IgD-negative memory B cell (primary cell): ENCODE measurements at regions not wholly inside any gene's neighbourhood (a gene's known extent, or its start where the extent isn't known, plus 50 kb on each side); places are given as distances from the start of the nearest gene placed in this dataset.

Experiments used
- H3K27ac Mint-ChIP-seq, 3 donors: one replicate each; pipeline ENCODE4 v1.8.0; 2020 to 2022; ENCODE audit warnings: mild to moderate bottlenecking in 3 of 3, mixed read lengths in 3 of 3, moderate library complexity in 1 of 3
- H3K27me3 Mint-ChIP-seq: one replicate; pipeline ENCODE4 v1.8.0; 2021; ENCODE audit warnings: mixed read lengths
- H3K36me3 Mint-ChIP-seq: one replicate; pipeline ENCODE4 v1.8.0; 2020; ENCODE audit warnings: mild to moderate bottlenecking, mixed read lengths
- H3K4me1 Mint-ChIP-seq, 3 donors: one replicate each; pipeline ENCODE4 v1.8.0; 2020 to 2022; ENCODE audit warnings: mixed read lengths in 3 of 3, mild to moderate bottlenecking in 1 of 3
- H3K4me3 Mint-ChIP-seq, 4 donors: one replicate each; pipeline ENCODE4 v1.8.0; 2020 to 2022; ENCODE audit warnings: mild to moderate bottlenecking in 4 of 4, mixed read lengths in 4 of 4, moderate library complexity in 3 of 4
- H3K9me3 Mint-ChIP-seq, 3 donors: one replicate each; pipeline ENCODE4 v1.8.0; 2020 to 2021; ENCODE audit warnings: mixed read lengths in 3 of 3, mild to moderate bottlenecking in 1 of 3

DNA sequence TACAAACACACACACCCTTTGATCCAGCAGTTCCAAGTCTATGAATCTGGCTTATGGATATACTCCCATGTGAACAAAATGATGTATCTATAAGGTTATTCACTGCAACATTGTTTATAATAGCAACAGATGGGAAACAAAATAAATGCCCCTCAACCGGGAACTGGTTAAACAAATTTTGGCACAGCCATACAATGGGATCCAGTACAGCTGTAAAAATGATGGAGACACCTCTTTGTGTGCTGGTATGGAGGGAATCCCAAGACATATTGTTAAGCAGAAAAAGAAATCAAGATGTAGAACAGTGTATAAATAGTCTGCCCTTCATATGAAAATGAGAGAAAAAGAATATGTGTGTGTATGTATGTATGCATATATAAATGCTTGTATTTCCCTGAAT, 155.5 kb downstream of the SNX10 start:
- Mint-ChIP-seq H3K27ac (no peak overlapping the region), H3K27me3 (peaks cover 12% of the 10 kb centered on the region), H3K36me3 (peaks cover 5% of the 10 kb centered on the region), H3K4me1 (peaks cover 0 to 3% (median 0%) of the 10 kb centered on the region in 3 donors), H3K9me3 (no peaks in the 10 kb centered on the region), H3K4me3 (no peak overlapping the region)

DNA sequence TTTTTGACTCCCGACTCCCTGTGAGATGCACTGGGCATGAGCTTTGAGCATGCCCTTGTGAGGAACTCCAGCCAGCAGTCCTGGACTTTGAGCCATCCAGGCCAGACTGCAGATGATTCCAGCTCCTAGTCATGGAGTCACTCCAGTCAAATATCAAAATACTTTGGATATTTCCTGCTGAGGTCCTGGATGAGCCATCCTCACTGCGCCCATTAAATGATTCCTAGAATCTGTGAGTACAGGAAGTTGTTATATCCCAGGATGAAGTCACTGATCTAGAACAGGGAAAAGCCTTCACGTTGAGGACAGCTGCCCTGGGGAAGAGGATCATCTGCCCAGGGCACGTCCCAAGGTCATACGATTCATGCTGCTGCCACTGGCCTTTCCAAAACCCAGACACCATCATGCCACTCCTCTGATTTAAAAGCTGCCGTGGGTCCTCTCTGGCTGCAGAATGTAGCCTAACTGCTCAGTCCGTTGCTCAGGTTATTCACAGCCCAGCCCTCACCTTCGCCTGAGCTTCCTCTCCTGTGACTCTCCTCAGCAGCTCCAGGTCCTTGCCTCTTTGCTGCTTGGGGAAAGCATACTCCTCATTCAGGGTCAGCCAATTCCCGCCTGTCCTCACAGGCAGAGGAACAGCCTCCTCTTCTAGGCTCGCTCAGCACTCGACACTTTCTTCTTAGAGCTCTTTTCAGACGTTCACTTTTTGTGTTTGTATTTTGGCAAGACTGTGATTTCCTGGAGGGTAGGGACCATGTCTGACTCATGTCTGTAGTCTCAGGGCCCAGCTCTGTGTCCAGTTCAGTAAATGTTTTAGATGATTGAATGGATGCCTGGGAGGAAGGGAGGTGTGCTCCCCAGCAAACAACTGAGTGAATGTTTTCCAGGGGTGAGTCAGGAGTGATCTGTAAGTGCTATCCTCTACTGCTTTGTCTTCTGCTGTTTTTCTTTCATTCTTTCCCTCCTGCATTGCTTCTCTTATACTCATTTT, 157.8 kb downstream of the SNX10 start:
- Mint-ChIP-seq H3K4me3 (no peak overlapping the region), H3K9me3 (no peaks in the 10 kb centered on the region), H3K27ac (no peak overlapping the region), H3K4me1 (peaks cover 0 to 3% (median 0%) of the 10 kb centered on the region in 3 donors), H3K36me3 (peaks cover 5% of the 10 kb centered on the region), H3K27me3 (peaks cover 11% of the 10 kb centered on the region)

DNA sequence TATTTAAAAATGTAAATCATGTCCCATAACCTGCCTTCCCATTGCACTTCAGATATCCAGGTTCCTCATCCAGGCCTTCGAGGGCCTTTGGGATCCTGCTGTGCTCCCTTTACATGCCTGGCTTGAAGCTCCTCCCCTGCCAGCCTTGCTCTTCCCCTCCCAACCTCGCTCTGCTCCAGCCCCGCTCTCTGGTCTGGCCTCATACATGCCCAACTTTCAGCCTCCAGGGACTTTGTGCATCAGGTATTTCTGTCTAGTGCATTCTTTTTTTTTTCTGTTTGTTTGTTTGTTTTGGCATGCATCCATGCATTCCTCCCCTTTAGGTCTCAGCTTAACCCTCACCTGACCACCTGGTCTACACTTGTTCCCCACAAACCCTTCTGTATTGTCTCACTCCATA, 160.3 kb downstream of the SNX10 start:
- H3K9me3 Mint-ChIP-seq: no peaks in the 10 kb centered on the region
- H3K36me3 Mint-ChIP-seq: peaks cover 5% of the 10 kb centered on the region
- peaks cover 0 to 3% (median 0%) of the 10 kb centered on the region in 3 donors for H3K4me1 Mint-ChIP-seq
- H3K27me3 Mint-ChIP-seq: peaks cover 6% of the 10 kb centered on the region
- no peak overlapping the region for H3K27ac Mint-ChIP-seq
- no peak overlapping the region for H3K4me3 Mint-ChIP-seq

DNA sequence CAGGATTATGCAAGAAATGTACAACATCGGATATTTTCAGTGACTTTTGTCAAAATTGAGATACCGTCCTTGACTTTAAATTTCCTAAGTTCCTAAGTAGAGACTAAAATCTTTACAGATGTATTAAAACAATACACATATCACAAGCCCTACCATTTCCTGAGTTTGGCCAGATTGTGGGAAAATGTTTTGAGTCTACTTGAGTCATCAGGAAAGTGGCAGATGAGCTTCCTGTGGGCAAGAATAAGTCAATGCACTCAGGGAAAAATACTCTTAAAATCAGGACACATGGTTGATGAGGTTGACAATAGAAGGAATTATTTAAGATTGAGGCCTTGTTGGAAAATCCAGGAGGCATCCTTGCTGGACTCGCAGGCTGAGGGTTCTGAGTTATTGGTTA, 162.5 kb downstream of the SNX10 start:
- no peaks in the 10 kb centered on the region for H3K27me3 Mint-ChIP-seq
- no peaks in the 10 kb centered on the region for H3K4me1 Mint-ChIP-seq
- peaks cover 3% of the 10 kb centered on the region for H3K36me3 Mint-ChIP-seq
- no peak overlapping the region for H3K27ac Mint-ChIP-seq
- H3K9me3 Mint-ChIP-seq: no peaks in the 10 kb centered on the region
- H3K4me3 Mint-ChIP-seq: no peak overlapping the region

- peaks cover 2% of the 10 kb centered on the region for H3K27me3 Mint-ChIP-seq
- H3K4me3 Mint-ChIP-seq: no peak overlapping the region
- no peaks in the 10 kb centered on the region for H3K9me3 Mint-ChIP-seq
- H3K4me1 Mint-ChIP-seq: no peaks in the 10 kb centered on the region
- no peaks in the 10 kb centered on the region for H3K36me3 Mint-ChIP-seq
- H3K27ac Mint-ChIP-seq: no peak overlapping the region
Measured at GRCh38 chr7:26457696-26458327, 166.2 kb downstream of the SNX10 start.

DNA sequence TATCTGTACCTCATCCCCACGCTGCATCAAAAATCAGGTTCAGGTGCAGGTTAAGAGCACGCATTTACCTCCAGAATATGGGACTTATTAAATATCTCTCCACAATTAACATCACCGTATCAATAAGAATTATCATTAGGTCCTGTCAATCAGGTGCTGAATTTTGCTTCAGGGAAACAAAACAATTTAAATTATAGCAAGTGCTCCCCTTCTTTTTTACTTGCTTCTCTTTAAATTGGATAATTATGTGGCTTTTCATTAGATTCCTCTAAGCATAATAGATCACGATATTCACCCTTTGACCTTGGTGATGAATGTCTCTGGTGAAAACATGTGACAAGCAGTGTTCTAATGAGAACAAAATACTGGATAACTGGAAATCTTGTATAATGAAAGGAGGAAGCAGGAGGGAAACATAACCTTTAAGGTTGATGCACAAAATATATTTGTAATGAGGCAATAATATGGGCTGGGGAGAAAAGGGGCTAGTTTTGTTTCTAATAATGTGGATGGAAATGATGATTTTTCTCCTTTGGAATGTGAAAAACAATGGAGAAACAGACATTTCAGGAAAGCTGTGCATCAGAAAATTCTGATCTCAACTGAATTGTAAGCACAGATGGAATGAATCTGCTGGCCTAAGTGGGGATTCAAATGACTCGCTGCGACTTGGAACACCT, 166.9 kb downstream of the SNX10 start:
- Mint-ChIP-seq H3K27ac (no peak overlapping the region), H3K4me1 (peaks cover 0 to 5% (median 1%) of the 10 kb centered on the region in 3 donors), H3K9me3 (no peaks in the 10 kb centered on the region), H3K36me3 (no peaks in the 10 kb centered on the region), H3K4me3 (no peak overlapping the region), H3K27me3 (peaks cover 2% of the 10 kb centered on the region)

DNA sequence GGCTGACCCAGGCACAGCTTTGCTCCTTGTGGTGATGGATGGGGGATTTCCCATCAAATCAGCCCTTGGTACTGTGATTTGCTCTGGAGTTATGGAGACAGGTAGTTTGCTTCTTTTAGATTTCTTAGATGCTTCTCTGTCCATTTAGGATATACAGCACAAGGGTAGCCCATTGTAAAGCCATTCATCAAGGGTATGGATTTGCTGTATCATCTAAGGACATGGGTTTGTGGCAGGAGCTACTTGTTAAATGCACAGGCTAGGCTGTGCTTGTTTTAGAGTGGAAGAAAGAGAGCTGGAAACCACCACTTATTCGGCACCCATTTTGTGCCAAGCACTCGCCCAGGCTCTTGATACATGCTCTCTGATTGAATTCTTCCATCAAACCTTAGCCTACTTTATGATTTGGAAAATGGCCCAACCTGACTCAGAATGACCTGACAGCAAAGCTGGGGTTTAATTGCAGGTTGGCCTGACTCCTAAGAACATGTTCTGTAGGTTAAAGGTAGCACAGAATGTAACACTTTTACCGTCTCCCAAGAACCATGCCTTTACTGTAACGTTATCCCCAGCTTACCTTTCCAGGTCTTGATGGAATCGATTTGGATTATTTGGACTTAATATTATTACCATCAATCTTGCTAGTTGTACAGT, 168.0 kb downstream of the SNX10 start:
- peaks cover 0 to 10% (median 5%) of the 10 kb centered on the region in 3 donors for H3K4me1 Mint-ChIP-seq
- no peak overlapping the region for H3K4me3 Mint-ChIP-seq
- no peak overlapping the region for H3K27ac Mint-ChIP-seq
- no peaks in the 10 kb centered on the region for H3K36me3 Mint-ChIP-seq
- H3K27me3 Mint-ChIP-seq: peaks cover 2% of the 10 kb centered on the region
- no peaks in the 10 kb centered on the region for H3K9me3 Mint-ChIP-seq

DNA sequence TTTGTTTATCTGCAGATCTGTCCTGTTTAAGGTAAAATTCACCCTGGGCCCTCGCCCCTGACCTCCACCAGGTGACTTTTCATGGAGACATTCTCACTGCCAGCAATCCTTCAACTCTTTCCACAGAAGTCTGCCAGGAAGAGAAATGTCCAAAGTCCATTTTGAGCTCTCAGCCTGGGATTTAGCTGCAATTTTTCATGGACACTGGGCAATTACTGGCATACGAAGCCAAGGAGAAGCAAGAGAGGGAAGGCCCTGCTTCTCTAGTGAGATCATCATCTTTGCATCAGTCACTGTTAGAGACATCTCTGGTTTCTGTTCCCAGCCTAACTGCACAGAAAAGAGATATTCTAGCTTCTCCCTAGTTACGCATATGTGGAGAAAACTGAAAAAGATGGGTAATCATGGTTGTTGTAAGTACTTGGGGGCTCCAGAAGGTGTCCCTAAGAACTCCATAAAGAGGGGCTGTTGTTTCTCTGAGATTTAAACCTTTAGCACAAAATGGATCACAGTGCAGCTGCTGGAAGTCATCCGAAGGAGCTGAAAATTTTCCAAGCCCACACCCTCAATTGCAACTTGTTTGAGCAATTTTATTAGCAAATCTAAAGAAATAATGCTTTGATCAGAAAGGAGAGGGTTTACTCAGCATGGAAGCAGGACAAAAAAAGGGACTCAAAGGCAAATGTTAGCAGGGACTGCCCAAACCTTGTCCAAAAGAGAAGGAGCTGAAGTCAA, 168.9 kb downstream of the SNX10 start:
- H3K27ac Mint-ChIP-seq: no peak overlapping the region
- H3K36me3 Mint-ChIP-seq: no peaks in the 10 kb centered on the region
- no peak overlapping the region for H3K4me3 Mint-ChIP-seq
- H3K4me1 Mint-ChIP-seq: peaks cover 0 to 10% (median 5%) of the 10 kb centered on the region in 3 donors
- H3K9me3 Mint-ChIP-seq: no peaks in the 10 kb centered on the region
- peaks cover 2% of the 10 kb centered on the region for H3K27me3 Mint-ChIP-seq

- Mint-ChIP-seq H3K27ac (no peak overlapping the region), H3K4me1 (peaks cover 0 to 10% (median 5%) of the 10 kb centered on the region in 3 donors), H3K36me3 (no peaks in the 10 kb centered on the region), H3K4me3 (no peak overlapping the region), H3K27me3 (peaks cover 2% of the 10 kb centered on the region), H3K9me3 (no peaks in the 10 kb centered on the region)
Measured at GRCh38 chr7:26461518-26461917, 169.9 kb downstream of the SNX10 start.

GRCh38 chr7:26466007-26466406, 174.3 kb downstream of the SNX10 start:
- Mint-ChIP-seq H3K27ac (no peak overlapping the region), H3K27me3 (peaks cover 2% of the 10 kb centered on the region), H3K4me1 (peaks cover 0 to 10% (median 5%) of the 10 kb centered on the region in 3 donors), H3K9me3 (no peaks in the 10 kb centered on the region), H3K36me3 (no peaks in the 10 kb centered on the region), H3K4me3 (no peak overlapping the region)

DNA sequence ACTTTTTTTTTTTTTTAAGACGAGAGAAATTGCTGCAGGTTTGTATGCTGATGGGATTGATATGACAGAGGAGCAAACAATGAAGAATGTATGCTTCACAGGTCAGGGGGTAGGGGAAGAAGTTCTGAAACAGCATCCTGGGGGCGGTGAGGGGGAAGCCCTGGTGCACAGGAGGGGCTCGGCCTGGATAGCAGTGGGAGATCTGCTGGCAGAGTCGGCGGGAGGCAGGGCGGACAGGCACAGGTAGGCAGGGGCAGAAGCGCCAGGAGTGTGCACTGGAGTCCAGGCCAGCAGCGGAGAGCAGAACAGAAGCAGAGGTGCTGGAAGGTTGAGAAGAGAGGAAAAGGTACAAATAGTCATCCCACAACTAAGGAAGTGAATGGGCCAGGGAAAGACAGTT, 175.4 kb downstream of the SNX10 start:
- Mint-ChIP-seq H3K27me3 (no peaks in the 10 kb centered on the region), H3K9me3 (no peaks in the 10 kb centered on the region), H3K36me3 (no peaks in the 10 kb centered on the region), H3K4me1 (peaks cover 0 to 10% (median 5%) of the 10 kb centered on the region in 3 donors), H3K4me3 (no peak overlapping the region), H3K27ac (no peak overlapping the region)

DNA sequence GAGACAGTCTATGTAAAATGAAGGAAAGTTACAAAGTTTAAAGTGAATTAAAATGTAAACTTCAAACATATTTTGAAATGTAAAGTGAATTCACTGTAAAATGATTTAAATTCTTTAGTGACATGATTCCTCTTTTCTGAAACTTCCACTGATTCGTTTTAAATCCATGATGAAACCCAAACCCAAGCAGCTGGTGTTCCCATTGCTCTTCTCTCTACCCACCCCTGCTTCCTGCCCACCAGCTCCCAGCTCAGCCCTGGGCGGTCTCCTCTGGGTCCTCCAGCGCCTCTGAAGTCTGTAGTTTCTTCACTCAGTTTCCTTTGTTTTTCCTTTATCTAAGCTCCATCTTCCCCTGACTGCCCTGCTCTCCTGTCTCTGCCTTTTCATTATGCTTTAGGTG, 175.9 kb downstream of the SNX10 start:
- H3K4me1 Mint-ChIP-seq: peaks cover 0 to 10% (median 5%) of the 10 kb centered on the region in 3 donors
- H3K9me3 Mint-ChIP-seq: no peaks in the 10 kb centered on the region
- no peaks in the 10 kb centered on the region for H3K36me3 Mint-ChIP-seq
- H3K27ac Mint-ChIP-seq: no peak overlapping the region
- H3K27me3 Mint-ChIP-seq: no peaks in the 10 kb centered on the region
- no peak overlapping the region for H3K4me3 Mint-ChIP-seq

GRCh38 chr7:26468625-26469024, 177.0 kb downstream of the SNX10 start:
- Mint-ChIP-seq H3K4me1 (peaks cover 0 to 5% (median 3%) of the 10 kb centered on the region in 3 donors), H3K4me3 (no peak overlapping the region), H3K27me3 (no peaks in the 10 kb centered on the region), H3K9me3 (no peaks in the 10 kb centered on the region), H3K27ac (peak overlapping the region in 1 of 3 donors; percentile 18), H3K36me3 (no peaks in the 10 kb centered on the region)

DNA sequence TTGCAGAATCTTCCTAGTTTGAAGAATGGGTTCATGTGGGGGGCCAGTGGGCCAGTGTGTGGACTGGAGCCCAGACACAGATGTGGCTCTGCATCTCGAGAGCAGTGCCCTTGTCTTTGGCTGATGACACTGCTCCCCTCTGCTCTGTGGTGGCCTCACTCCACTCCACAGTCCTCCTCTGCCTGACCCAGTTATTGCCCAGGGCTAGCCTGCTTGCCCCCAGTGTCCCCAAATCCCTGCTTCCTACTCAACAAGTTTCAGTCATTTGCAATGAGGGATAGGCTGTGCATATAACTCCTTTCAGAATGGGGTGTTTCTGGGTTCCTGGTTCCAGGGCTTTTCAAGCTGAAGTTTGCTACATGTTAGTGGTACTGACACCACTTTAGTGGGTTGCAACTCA, 177.5 kb downstream of the SNX10 start:
- Mint-ChIP-seq H3K27me3 (no peaks in the 10 kb centered on the region), H3K36me3 (no peaks in the 10 kb centered on the region), H3K9me3 (no peaks in the 10 kb centered on the region)

More for the DNA sequence above, 177.5 kb downstream of the SNX10 start:
- Mint-ChIP-seq H3K4me1 (no peaks in the 10 kb centered on the region), H3K27ac (no peak overlapping the region), H3K4me3 (no peak overlapping the region)
